ENCODE measurements at regions not wholly inside any gene's neighbourhood (a gene's known extent, or its start where the extent isn't known, plus 50 kb on each side); places are given as distances from the start of the nearest gene placed in this dataset.

DNA sequence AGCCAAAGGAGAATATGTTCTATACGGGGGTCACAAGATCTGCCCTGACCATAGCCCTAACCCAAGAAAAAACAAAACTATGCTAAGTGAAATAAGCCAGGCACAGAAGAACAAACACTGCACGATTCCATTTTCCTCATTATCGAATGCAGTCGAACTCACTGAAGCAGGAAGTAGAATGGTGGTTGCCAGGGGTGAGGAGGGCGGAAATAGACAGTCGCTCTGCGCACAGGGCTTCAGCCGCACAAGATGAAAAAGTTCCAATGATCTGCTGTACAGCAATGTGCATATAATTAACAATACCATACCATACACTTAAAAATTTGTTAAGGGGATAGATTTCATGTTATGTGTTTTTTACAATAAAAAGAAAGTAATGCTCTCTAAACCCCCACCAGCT lies 257.7 kb downstream of the TXNL1 start:
- H3K9me3 ChIP-seq: no peaks in the 10 kb centered on the region
- H3K36me3 ChIP-seq: no peaks in the 10 kb centered on the region
- H3K4me3 ChIP-seq: no peak overlapping the region
- no peak overlapping the region for H3K27ac ChIP-seq (replicated peaks in 1 of 4)
- no peak for DNase-seq (ENCODE audit: extremely low spot score)
- WGBS: 96% methylated on average over 8 of the region's 8 CpGs
- H3K27me3 ChIP-seq: no peaks in the 10 kb centered on the region
- intact Hi-C loops (cut with DNase I): loop anchor here (10.0 kb wide), 1 partner anchor 1036 kb away; no protein-coding TSS in a partner anchor
- peaks cover 0 to 4% (median 1%) of the 10 kb centered on the region in 4 donors for H3K4me1 ChIP-seq
- TF ChIP-seq EP300 (IDR thresholded peaks at IDR 0.05) (no peak), POLR2A (IDR thresholded peaks at IDR 0.05; ENCODE audit: low read depth) (no peak), POLR2AphosphoS5 (IDR thresholded peaks at IDR 0.05) (no peak)
- TF ChIP-seq, protein P1, sequence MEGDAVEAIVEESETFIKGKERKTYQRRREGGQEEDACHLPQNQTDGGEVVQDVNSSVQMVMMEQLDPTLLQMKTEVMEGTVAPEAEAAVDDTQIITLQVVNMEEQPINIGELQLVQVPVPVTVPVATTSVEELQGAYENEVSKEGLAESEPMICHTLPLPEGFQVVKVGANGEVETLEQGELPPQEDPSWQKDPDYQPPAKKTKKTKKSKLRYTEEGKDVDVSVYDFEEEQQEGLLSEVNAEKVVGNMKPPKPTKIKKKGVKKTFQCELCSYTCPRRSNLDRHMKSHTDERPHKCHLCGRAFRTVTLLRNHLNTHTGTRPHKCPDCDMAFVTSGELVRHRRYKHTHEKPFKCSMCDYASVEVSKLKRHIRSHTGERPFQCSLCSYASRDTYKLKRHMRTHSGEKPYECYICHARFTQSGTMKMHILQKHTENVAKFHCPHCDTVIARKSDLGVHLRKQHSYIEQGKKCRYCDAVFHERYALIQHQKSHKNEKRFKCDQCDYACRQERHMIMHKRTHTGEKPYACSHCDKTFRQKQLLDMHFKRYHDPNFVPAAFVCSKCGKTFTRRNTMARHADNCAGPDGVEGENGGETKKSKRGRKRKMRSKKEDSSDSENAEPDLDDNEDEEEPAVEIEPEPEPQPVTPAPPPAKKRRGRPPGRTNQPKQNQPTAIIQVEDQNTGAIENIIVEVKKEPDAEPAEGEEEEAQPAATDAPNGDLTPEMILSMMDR (IDR thresholded peaks at IDR 0.05): no peak

DNA sequence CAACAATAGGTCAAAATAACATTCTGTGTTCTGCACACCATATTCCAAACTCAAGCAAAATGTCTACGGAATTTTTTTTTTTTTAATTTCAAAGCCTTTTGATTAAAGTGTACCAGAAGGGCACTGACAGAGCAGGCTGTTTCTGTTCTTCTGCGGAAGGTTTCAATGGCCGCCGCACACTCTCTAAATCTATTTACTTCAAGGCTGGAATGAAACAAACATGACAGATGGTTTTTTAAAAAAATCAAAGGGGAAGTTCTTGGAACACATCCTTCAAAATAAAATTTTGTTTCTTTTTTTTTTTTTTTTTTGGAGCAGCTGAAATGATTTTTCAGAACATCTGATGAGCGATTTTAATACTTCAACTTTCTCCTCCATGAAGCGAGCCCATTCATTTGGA lies 259.1 kb downstream of the TXNL1 start:
- Histone ChIP-seq H3K9me3 (no peaks in the 10 kb centered on the region), H3K4me3 (peak overlapping the region in 3 of 4 donors; percentile 3 to 37 (median 11)), H3K36me3 (no peaks in the 10 kb centered on the region), H3K27me3 (no peaks in the 10 kb centered on the region), H3K4me1 (peaks cover 0 to 4% (median 2%) of the 10 kb centered on the region in 4 donors), H3K27ac (replicated peaks in 1 of 4) (no peak overlapping the region)
- 78% methylated on average over 6 of the region's 6 CpGs for WGBS
- TF ChIP-seq POLR2AphosphoS5 (IDR thresholded peaks at IDR 0.05): no peak
- TF ChIP-seq, protein P1 (IDR thresholded peaks at IDR 0.05): no peak
- DNase-seq (ENCODE audit: extremely low spot score): no peak
- intact Hi-C loops (cut with DNase I): no loop called here

DNA sequence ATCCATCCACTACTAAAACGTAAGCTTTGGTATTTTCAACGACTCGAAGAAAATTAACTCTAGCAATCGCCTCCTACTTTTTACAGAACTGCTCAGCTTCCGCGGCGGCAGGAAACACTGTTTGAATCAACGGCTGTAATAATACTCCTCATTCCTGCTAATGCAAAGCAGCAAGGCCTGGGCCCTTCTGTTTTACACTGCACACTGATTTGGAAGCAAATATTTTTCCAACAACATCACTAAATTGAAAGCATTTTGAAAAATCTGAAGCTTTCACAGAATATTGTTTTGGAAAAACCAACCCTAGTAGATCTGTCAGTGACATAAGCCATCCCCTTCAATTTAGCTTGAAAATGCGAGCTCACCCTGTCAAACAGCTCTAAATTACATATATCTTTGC lies 261.2 kb downstream of the TXNL1 start:
- TF ChIP-seq POLR2AphosphoS5 (IDR thresholded peaks at IDR 0.05) (no peak), POLR2A (IDR thresholded peaks at IDR 0.05; ENCODE audit: low read depth) (no peak), EP300 (IDR thresholded peaks at IDR 0.05) (no peak)
- TF ChIP-seq, protein P1 (IDR thresholded peaks at IDR 0.05): no peak
- WGBS: 73% methylated on average over 9 of the region's 9 CpGs
- intact Hi-C loops (cut with DNase I): no loop called here
- H3K27me3 ChIP-seq: no peaks in the 10 kb centered on the region
- DNase-seq (ENCODE audit: extremely low spot score): no peak
- H3K36me3 ChIP-seq: no peaks in the 10 kb centered on the region
- H3K27ac ChIP-seq (replicated peaks in 1 of 4): no peak overlapping the region
- no peaks in the 10 kb centered on the region for H3K9me3 ChIP-seq
- peaks cover 0 to 6% (median 3%) of the 10 kb centered on the region in 4 donors for H3K4me1 ChIP-seq
- no peak overlapping the region for H3K4me3 ChIP-seq

DNA sequence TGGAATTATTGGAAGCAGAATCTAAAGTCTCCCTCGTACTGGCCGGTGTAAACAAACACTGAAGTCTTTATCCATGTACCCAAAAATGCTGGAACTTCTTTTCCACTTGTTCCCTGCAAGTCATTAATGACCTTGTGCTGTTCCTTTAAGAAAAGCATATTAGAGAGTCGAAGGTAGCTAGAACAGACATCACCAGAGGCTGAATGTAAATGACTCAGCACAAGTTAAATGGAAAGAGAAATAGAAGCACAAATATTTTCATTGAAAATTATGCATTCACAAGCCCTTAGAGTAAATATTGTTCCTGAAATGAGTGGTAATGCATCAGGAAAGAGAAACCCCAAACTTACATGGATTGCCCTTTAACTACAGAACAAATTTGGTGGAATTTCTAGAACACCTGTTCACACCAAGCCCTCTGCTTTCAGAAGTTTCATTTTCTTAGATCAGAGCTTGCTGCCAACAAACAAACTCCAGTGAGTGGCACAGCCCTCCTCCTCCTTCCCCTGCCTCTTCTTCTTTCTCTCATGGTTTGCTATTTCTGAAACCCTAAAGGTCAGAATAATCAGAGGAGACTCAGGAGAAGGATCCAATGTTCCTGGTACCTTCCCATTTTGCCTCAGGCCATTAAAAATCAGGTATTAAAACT lies 264.3 kb downstream of the TXNL1 start:
- H3K4me1 ChIP-seq: peaks cover 0 to 6% (median 2%) of the 10 kb centered on the region in 4 donors

More for the DNA sequence above, 264.3 kb downstream of the TXNL1 start:
- no peaks in the 10 kb centered on the region for H3K27me3 ChIP-seq
- no peaks in the 10 kb centered on the region for H3K9me3 ChIP-seq
- WGBS: 57% methylated on average over 3 of the region's 3 CpGs
- H3K36me3 ChIP-seq: no peaks in the 10 kb centered on the region
- H3K27ac ChIP-seq (replicated peaks in 1 of 4): no peak overlapping the region
- H3K4me3 ChIP-seq: no peak overlapping the region
- no peak for DNase-seq (ENCODE audit: extremely low spot score)
- intact Hi-C loops (cut with DNase I): no loop called here
- TF ChIP-seq, protein P1 (IDR thresholded peaks at IDR 0.05): no peak
- TF ChIP-seq POLR2AphosphoS5 (IDR thresholded peaks at IDR 0.05) (no peak), POLR2A (IDR thresholded peaks at IDR 0.05; ENCODE audit: low read depth) (no peak), EP300 (IDR thresholded peaks at IDR 0.05) (no peak)
